ENCODE measurements at regions not wholly inside any gene's neighbourhood (a gene's known extent, or its start where the extent isn't known, plus 50 kb on each side); places are given as distances from the start of the nearest gene placed in this dataset.

DNA sequence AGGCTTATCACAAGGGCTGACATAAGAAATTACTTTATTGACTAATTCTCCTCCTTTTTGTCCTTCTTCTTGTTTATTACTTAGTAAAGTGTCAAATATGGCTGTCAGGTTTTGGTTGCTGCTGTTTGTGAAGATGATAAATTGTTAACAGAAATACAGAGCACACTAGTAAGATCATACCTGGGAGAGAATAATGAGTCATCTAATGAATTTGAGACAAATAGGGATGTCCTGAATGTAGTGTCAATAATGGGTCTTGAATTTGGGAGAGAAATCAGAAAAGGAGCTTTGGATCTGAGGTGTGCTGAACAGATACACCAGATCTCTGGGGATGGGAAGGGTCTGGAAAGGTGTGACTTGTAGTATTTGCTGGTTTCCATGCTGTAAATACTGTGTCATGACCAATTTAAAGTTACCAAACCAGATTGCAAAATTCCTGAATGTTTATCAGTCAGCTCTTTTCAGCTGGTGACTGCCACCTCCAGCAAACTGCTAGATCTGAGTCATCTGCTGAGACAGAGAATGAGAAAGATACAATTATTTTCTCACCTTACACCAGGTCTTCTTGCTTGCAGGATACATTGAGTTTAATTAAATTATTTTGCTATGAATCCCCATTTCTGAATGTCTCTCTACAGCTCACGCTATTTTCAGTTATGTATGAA is 76.7 kb upstream of the SATB1 start:
- H3K36me3 ChIP-seq (ENCODE audit: control insufficient read depth in 2 of 4, insufficient read depth in 4 of 4, low read length in 3 of 4), result no peaks in the 10 kb centered on the region
- no peaks in the 10 kb centered on the region for H4K20me1 ChIP-seq (replicated peaks in 1 of 2; ENCODE audit: control insufficient read depth in 1 of 2, insufficient read depth in 2 of 2, low read length in 2 of 2)
- no peaks in the 10 kb centered on the region for H3K9me3 ChIP-seq (ENCODE audit: insufficient read depth in 2 of 2, low read depth in 1 of 2, low read length in 1 of 2)
- H3K4me2 ChIP-seq (ENCODE audit: insufficient read depth in 1 of 2, low read depth in 2 of 2, low read length in 2 of 2), result no peak overlapping the region
- no peak overlapping the region for H2BK5ac ChIP-seq (ENCODE audit: low read depth, low read length)
- no peak overlapping the region for H3K23ac ChIP-seq (ENCODE audit: insufficient read length)
- H2BK120ac ChIP-seq (replicated peaks; ENCODE audit: low read depth, low read length), result no peak overlapping the region
- no peak overlapping the region for H4K91ac ChIP-seq (replicated peaks; ENCODE audit: insufficient read length, low read length)
- no peak overlapping the region for H2AK5ac ChIP-seq (ENCODE audit: low read depth, low read length)
- no peak overlapping the region for H3K56ac ChIP-seq (replicated peaks; ENCODE audit: insufficient read length, low read depth, low read length)
- no peak overlapping the region for H3K4me3 ChIP-seq (ENCODE audit: extremely low read depth in 1 of 4, insufficient read depth in 2 of 4, low read depth in 3 of 4, low read length in 4 of 4)
- no peak overlapping the region for H3K14ac ChIP-seq (ENCODE audit: insufficient read length)
- peaks cover 0 to 4% (median 0%) of the 10 kb centered on the region in 4 experiments; a peak in 1 of 7 replicates for H3K4me1 ChIP-seq (replicated peaks in 1 of 4; ENCODE audit: control insufficient read depth in 3 of 4, insufficient read depth in 4 of 4, low read length in 3 of 4)
- H2BK12ac ChIP-seq (ENCODE audit: low read depth, low read length), result no peak overlapping the region
- H4K5ac ChIP-seq (ENCODE audit: insufficient read length, low read depth, low read length), result no peak overlapping the region
- H3K79me1 ChIP-seq (ENCODE audit: low read depth, low read length), result no peaks in the 10 kb centered on the region
- no peak overlapping the region for H3K9ac ChIP-seq (replicated peaks in 1 of 4; ENCODE audit: extremely low read depth in 1 of 4, low read depth in 3 of 4, low read length in 3 of 4)
- DNase-seq (ENCODE audit: low read depth in 1 of 2, low spot score in 2 of 2) (no peak), FAIRE-seq (no peak)
- no peak for TF ChIP-seq SIX5 (IDR thresholded peaks at IDR 0.05; ENCODE audit: low read depth, low read length)
- TF ChIP-seq TEAD4 (IDR thresholded peaks at IDR 0.05; ENCODE audit: low read depth, low read length), result no peak
- no peak for TF ChIP-seq ASH2L (IDR thresholded peaks at IDR 0.05; ENCODE audit: low read length)
- TF ChIP-seq NRF1 (IDR thresholded peaks at IDR 0.05; ENCODE audit: low read depth, low read length), result no peak
- ChIA-PET CTCF (ENCODE audit: partially characterized antibody) (interaction anchor here (0.6 to 1.5 kb wide), 3 partner anchors 13 to 57 kb away, joined by 3 to 5 read pairs (median 3); no protein-coding TSS in a partner anchor), POLR2A (ENCODE audit: partially characterized antibody) (no interaction called here)
- 79% methylated on average over 1 of the region's 1 CpG; no CpG with 5 or more reads in 1 of the 2 experiments for WGBS, 2 experiments (ENCODE audit: extremely low coverage in 1 of 2, insufficient coverage in 1 of 2, insufficient read length in 1 of 2, insufficient replicate concordance in 2 of 2, low coverage in 1 of 2, low lambda C conversion rate in 2 of 2, missing lambda C conversion rate in 1 of 2)
- H3K79me2 ChIP-seq (ENCODE audit: control insufficient read depth in 1 of 2, insufficient read depth in 2 of 2, low read length in 2 of 2), result no peaks in the 10 kb centered on the region
- no peak overlapping the region for H4K8ac ChIP-seq (ENCODE audit: extremely low read depth, insufficient read depth, low read length)
- no peak overlapping the region for H3K27ac ChIP-seq (ENCODE audit: low read depth, low read length)
- H2BK20ac ChIP-seq (ENCODE audit: low read length), result no peak overlapping the region
- H3K27me3 ChIP-seq (replicated peaks in 1 of 4; ENCODE audit: control insufficient read depth in 3 of 4, extremely low read depth in 1 of 4, insufficient read depth in 3 of 4, low read length in 3 of 4), result no peaks in the 10 kb centered on the region
- H2BK15ac ChIP-seq (ENCODE audit: low read length), result no peak overlapping the region
- H3K4ac ChIP-seq (replicated peaks; ENCODE audit: insufficient read length, low read depth, low read length), result no peak overlapping the region
- H3K18ac ChIP-seq (ENCODE audit: extremely low read depth, low read length), result no peak overlapping the region
- H2AFZ ChIP-seq (ENCODE audit: low read length), result no peak overlapping the region
- no peaks in the 10 kb centered on the region for H3K23me2 ChIP-seq (ENCODE audit: low read depth, low read length)

All from H1 (cell line).